H1 (cell line): ENCODE measurements at regions not wholly inside any gene's neighbourhood (a gene's known extent, or its start where the extent isn't known, plus 50 kb on each side); places are given as distances from the start of the nearest gene placed in this dataset.

Experiments
- CBX8 ChIP-seq: fragments of 300-800, 300-1000 bp; sonication (generic); IDR thresholded peaks from 2 replicates; pipeline ENCODE4 v1.7.1; 2016; ENCODE audit warnings: low read depth, low read length, borderline replicate concordance
- CHD2 ChIP-seq: IDR thresholded peaks from 2 replicates; pipeline ENCODE4 v1.6.1; 2012; ENCODE audit warnings: low read length, improper control_type of control experiment
- CHD7 ChIP-seq: fragments of 300-600 bp; sonication (generic); IDR thresholded peaks from 2 replicates; pipeline ENCODE4 v1.7.1; 2012; ENCODE audit warnings: low read length, moderate library complexity, mild to moderate bottlenecking, inconsistent platforms; ENCODE audit not compliant: insufficient replicate concordance
- GTF2F1 ChIP-seq: IDR thresholded peaks from 2 replicates; pipeline ENCODE4 v1.6.1; 2012; ENCODE audit warnings: low read depth, low read length, improper control_type of control experiment, borderline replicate concordance
- HDAC6 ChIP-seq: IDR thresholded peaks from one replicate; pipeline ENCODE4 v1.7.1; 2012; ENCODE audit warnings: low read depth, mild to moderate bottlenecking, inconsistent platforms, low read length, moderate library complexity
- JUN ChIP-seq: IDR thresholded peaks from 2 replicates; pipeline ENCODE4 v1.6.1; 2011; ENCODE audit warnings: low read depth, mild to moderate bottlenecking, improper control_type of control experiment, low read length
- NANOG ChIP-seq: IDR thresholded peaks from 2 replicates; pipeline ENCODE4 v1.6.1; 2011; ENCODE audit warnings: low read length, low read depth, mild to moderate bottlenecking, inconsistent platforms; ENCODE audit not compliant: insufficient read depth, poor library complexity, severe bottlenecking
- SP4 ChIP-seq: IDR thresholded peaks from 2 replicates; pipeline ENCODE4 v1.6.1; 2012; ENCODE audit warnings: low read length, inconsistent platforms

GRCh38 chr17:69880591-69881112, 194.4 kb upstream of the KCNJ16 start (continued):
- TF ChIP-seq CHD7, result no peak
- no peak for TF ChIP-seq JUN
- TF ChIP-seq NANOG, result no peak
- no peak for TF ChIP-seq SP4
- no peak for TF ChIP-seq CHD2
- TF ChIP-seq HDAC6, result no peak
- TF ChIP-seq GTF2F1, result no peak
- no peak for TF ChIP-seq CBX8
